ES-I3 (cell line): ENCODE measurements at regions not wholly inside any gene's neighbourhood (a gene's known extent, or its start where the extent isn't known, plus 50 kb on each side); places are given as distances from the start of the nearest gene placed in this dataset.
"Not testable (repeated sequence)": the region's sequence is repeated elsewhere in the genome, so short reads cannot be mapped to it uniquely, and the experiment has no call there.

Experiments used
- H3K36me3 ChIP-seq: 2 replicates; pipeline ENCODE4 v1.6.1; 2013; ENCODE audit warnings: mild to moderate bottlenecking, low read length, control low read depth, moderate library complexity; ENCODE audit not compliant: insufficient read depth
- H3K4me1 ChIP-seq: 2 replicates; pipeline ENCODE4 v1.6.1; 2013; ENCODE audit warnings: mild to moderate bottlenecking, control low read depth, low read length; ENCODE audit not compliant: insufficient read depth
- H3K9ac ChIP-seq: 2 replicates; pipeline ENCODE4 v1.6.1; 2013; ENCODE audit warnings: low read depth, mild to moderate bottlenecking, low read length, moderate library complexity
- H3K9me3 ChIP-seq: 2 replicates; pipeline ENCODE4 v1.6.1; 2013; ENCODE audit warnings: mild to moderate bottlenecking, low read length, moderate library complexity; ENCODE audit not compliant: control insufficient read depth, insufficient read depth

DNA sequence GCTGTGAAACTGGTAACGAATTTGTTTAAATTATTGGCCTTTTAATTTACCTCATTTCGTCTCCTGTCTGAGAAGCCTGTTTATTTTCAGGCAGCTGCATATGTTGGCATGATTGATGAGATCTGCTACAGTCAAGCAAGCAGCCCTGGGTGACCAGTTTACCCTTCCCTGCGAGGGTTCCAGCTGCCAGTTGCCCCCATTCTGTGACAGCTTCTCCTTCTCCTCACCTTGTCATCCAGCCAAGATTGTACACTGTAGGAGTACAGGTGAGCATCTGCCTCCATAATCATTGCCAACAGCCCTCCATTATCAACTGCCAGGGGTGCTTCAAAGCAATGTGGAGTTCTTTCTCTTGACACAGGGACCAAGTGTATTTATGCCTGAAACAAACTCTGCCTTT, 1979.9 kb upstream of the PRR20A start:
- Histone ChIP-seq H3K9me3 (no peaks in the 10 kb centered on the region; the same call in 1 of the 2 replicates), H3K36me3 (no peaks in the 10 kb centered on the region), H3K4me1 (0 out of 2 replicates have a peak, but pooled peaks cover 4% of the 10 kb centered on the region), H3K9ac (no peak overlapping the region)

GRCh38 chr13:55178582-55178981, 1962.1 kb upstream of the PRR20A start:
- H3K9me3 ChIP-seq, H3K4me1 ChIP-seq, H3K9ac ChIP-seq, H3K36me3 ChIP-seq: not testable (repeated sequence)

DNA sequence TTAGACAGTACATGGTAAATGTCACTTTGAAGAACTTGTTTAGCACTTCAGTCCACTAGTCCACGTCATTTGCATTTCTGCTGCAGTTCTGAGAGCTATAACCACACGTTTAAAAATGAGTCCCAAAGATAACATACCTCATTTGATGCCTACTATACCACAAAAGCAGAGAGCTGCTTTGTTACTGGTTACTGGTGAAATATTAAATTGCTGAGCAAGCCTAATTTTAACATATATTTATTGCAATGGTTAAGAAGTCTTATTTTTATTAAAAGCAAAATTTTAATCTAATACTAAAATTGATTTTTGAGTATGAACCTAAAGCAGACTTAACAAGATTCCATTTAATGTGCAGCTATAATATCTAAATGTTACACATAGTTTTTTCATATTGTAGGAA, 1949.7 kb upstream of the PRR20A start:
- H3K36me3 ChIP-seq, result no peaks in the 10 kb centered on the region
- H3K4me1 ChIP-seq, result no peaks in the 10 kb centered on the region
- H3K9me3 ChIP-seq, result no peaks in the 10 kb centered on the region; the same call in 1 of the 2 replicates
- no peak overlapping the region for H3K9ac ChIP-seq

DNA sequence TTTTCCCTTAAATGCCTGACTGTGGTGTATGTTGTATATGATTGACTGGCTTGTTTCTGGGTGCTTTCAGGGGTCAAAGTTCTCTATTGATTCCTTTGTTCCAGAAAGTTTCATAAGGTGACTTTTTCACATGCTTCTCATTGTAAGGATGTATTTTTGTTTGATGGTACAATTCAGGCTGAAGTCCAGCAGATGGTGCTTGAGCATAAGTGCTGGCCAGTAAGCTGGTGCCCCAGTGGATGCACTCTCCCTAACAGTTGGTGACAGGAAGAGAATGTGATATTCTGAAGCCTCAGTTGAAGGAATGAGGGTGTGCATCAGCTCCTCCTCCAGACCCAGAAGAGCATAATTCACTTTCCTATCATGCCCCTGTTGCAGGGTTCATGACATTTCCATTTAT, 1941.6 kb upstream of the PRR20A start:
- Histone ChIP-seq H3K4me1 (no peaks in the 10 kb centered on the region; the same call in 1 of the 2 replicates), H3K9me3 (no peaks in the 10 kb centered on the region), H3K9ac (no peak overlapping the region), H3K36me3 (no peaks in the 10 kb centered on the region)

GRCh38 chr13:55214841-55215345, 1925.8 kb upstream of the PRR20A start:
- H3K4me1 ChIP-seq, result peaks cover 6% of the 10 kb centered on the region; the same call in 1 of the 2 replicates
- H3K9ac ChIP-seq, result no peak overlapping the region
- H3K36me3 ChIP-seq, result no peaks in the 10 kb centered on the region
- H3K9me3 ChIP-seq, result no peaks in the 10 kb centered on the region

DNA sequence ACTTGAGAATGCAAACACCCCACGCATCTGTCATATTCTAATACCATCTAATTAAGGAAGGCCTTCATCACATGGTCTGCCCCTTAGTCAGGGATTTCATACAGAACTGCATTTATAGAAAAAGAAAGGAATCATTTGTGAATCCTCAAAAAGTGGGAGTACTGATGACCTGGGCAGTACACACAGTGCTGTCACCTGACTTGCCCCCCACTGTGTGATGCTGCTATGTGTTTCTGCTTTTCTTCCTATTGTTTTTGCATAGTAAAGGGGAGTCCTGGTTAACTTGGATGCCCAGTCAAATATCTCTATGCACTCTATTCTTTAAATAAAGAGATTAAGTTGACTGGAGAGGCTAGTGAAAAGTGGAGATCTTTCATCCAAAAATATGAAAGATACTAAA, 1921.2 kb upstream of the PRR20A start:
- no peak overlapping the region for H3K9ac ChIP-seq
- H3K4me1 ChIP-seq, result peaks cover 8% of the 10 kb centered on the region; the same call in 1 of the 2 replicates
- H3K9me3 ChIP-seq, result no peaks in the 10 kb centered on the region
- H3K36me3 ChIP-seq, result no peaks in the 10 kb centered on the region

- Histone ChIP-seq H3K4me1 (peaks cover 31% of the 10 kb centered on the region), H3K9ac (no peak overlapping the region), H3K36me3 (no peaks in the 10 kb centered on the region), H3K9me3 (no peaks in the 10 kb centered on the region)
These were observed 1910.7 kb upstream of the PRR20A start for GRCh38 chr13:55229906-55230569.

DNA sequence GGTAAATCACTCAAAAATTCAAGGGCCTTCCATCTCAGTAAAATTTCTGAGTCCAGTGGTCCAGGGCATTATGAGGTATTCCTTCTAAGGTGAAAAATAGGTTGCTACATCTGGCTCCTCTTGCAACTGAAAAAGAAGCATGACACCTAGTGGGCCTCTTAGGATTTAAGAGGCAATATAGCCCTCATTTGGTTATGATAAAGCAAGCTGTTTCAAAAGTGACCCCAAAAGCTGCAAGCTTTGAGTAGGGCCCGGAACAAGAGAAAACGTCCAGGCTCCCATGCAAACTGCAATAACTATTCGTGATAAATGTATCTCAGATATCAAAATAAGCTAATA, 1910.2 kb upstream of the PRR20A start:
- Histone ChIP-seq H3K9ac (no peak overlapping the region), H3K36me3 (no peaks in the 10 kb centered on the region), H3K9me3 (no peaks in the 10 kb centered on the region), H3K4me1 (peaks cover 31% of the 10 kb centered on the region)

- no peak overlapping the region for H3K9ac ChIP-seq
- H3K4me1 ChIP-seq, result peaks cover 17% of the 10 kb centered on the region
- H3K9me3 ChIP-seq, result no peaks in the 10 kb centered on the region
- H3K36me3 ChIP-seq, result no peaks in the 10 kb centered on the region
These were observed 1906.4 kb upstream of the PRR20A start for GRCh38 chr13:55234311-55234710.

- no peaks in the 10 kb centered on the region for H3K9me3 ChIP-seq
- H3K36me3 ChIP-seq, result no peaks in the 10 kb centered on the region
- H3K9ac ChIP-seq, result no peak overlapping the region
- 0 out of 2 replicates have a peak, but pooled peaks cover 5% of the 10 kb centered on the region for H3K4me1 ChIP-seq
These were observed 1895.6 kb upstream of the PRR20A start for GRCh38 chr13:55245005-55245644.

GRCh38 chr13:55255236-55255635, 1885.5 kb upstream of the PRR20A start:
- no peaks in the 10 kb centered on the region for H3K4me1 ChIP-seq
- no peaks in the 10 kb centered on the region for H3K36me3 ChIP-seq
- no peaks in the 10 kb centered on the region for H3K9me3 ChIP-seq
- no peak overlapping the region for H3K9ac ChIP-seq

- Histone ChIP-seq H3K4me1 (peaks cover 17% of the 10 kb centered on the region; the same call in 1 of the 2 replicates), H3K9ac (no peak overlapping the region), H3K36me3 (no peaks in the 10 kb centered on the region), H3K9me3 (no peaks in the 10 kb centered on the region)
These were observed 1877.7 kb upstream of the PRR20A start for GRCh38 chr13:55263045-55263444.

- H3K9me3 ChIP-seq, result no peaks in the 10 kb centered on the region
- no peaks in the 10 kb centered on the region for H3K36me3 ChIP-seq
- H3K4me1 ChIP-seq, result peaks cover 22% of the 10 kb centered on the region
- H3K9ac ChIP-seq, result no peak overlapping the region
These were observed 1874.1 kb upstream of the PRR20A start for GRCh38 chr13:55266644-55267043.

- Histone ChIP-seq H3K9me3 (no peaks in the 10 kb centered on the region; the same call in 1 of the 2 replicates), H3K4me1 (no peaks in the 10 kb centered on the region), H3K9ac (no peak overlapping the region), H3K36me3 (no peaks in the 10 kb centered on the region)
These were observed 1842.5 kb upstream of the PRR20A start for GRCh38 chr13:55298201-55298600.

DNA sequence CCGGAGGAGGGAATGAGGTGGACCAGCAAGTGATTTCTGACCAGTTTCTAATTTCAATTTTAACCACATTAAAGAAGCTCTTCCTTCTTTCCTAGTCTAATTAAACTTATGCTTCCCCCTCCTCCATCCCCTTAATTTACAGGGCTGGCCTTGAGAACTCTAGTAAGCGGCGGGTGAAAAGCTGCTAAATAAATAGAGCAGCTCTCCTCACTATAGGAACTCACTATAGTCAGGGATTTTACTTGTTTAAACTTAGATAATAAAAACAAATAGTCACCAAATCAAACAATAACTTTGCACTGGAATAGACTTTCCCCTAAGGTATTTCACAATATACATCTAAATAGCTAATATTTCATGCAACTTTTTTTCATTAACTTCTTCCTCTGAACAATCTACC, 1838.2 kb upstream of the PRR20A start:
- Histone ChIP-seq H3K4me1 (no peaks in the 10 kb centered on the region), H3K9me3 (no peaks in the 10 kb centered on the region), H3K9ac (no peak overlapping the region), H3K36me3 (no peaks in the 10 kb centered on the region)
